Endothelial cell of umbilical vein (primary cell): ENCODE measurements at regions not wholly inside any gene's neighbourhood (a gene's known extent, or its start where the extent isn't known, plus 50 kb on each side); places are given as distances from the start of the nearest gene placed in this dataset.

Experiments used
- BruUV-seq: library from RNA; stranded (reverse); fragments of 400-500 nt; replicated peaks from 2 replicates; lab custom pipeline; 2021; lab: Mats Ljungman, UMichigan
- CTCF ChIA-PET: fragments of 300-600, 350-600 bp; sonication (Branson Sonifier 250); formaldehyde crosslinking; loops from one replicate; lab custom pipeline; 2021; ENCODE audit warnings: antibody characterized with exemption, inconsistent platforms; lab: Charles Lee
- POLR2A ChIA-PET: fragments of 300-600, 350-600 bp; sonication (Branson Sonifier 250); formaldehyde crosslinking; loops from one replicate; lab custom pipeline; 2021; ENCODE audit warnings: antibody characterized with exemption, inconsistent platforms; lab: Charles Lee
- DNase-seq: peaks from one replicate; pipeline ENCODE4 v3.0.0-alpha.2; 2011; ENCODE audit warnings: low read depth, low spot score
- FAIRE-seq: peaks from 2 replicates; lab custom pipeline; 2011; peaks lifted over from hg19 to GRCh38; lab: Jason Lieb, UNC
- H2AFZ ChIP-seq: 2 replicates; pipeline ENCODE4 v1.6.0; 2012; ENCODE audit warnings: low read depth, low read length, control low read depth, inconsistent platforms
- H3K27ac ChIP-seq: 2 replicates; pipeline ENCODE4 v1.5.1; 2011; ENCODE audit warnings: low read depth, mild to moderate bottlenecking, control low read depth, low read length, moderate library complexity; ENCODE audit not compliant: insufficient read depth
- H3K27me3 ChIP-seq, 2 experiments: 2 replicates each; pipeline versions ENCODE4 v1.6.0 to v1.6.1; 2011; ENCODE audit warnings: low read length in 2 of 2, mixed read lengths in 1 of 2; ENCODE audit not compliant: control insufficient read depth in 2 of 2, insufficient read depth in 2 of 2
- H3K36me3 ChIP-seq, 2 experiments: 2 replicates in 1 of 2; 3 replicates in 1 of 2; pipeline ENCODE4 v1.5.1; 2011; ENCODE audit warnings: low read length in 2 of 2, mild to moderate bottlenecking in 1 of 2, moderate library complexity in 1 of 2; ENCODE audit not compliant: control insufficient read depth in 2 of 2, insufficient read depth in 2 of 2; ENCODE audit errors: extremely low read depth in 1 of 2
- H3K4me1 ChIP-seq: 3 replicates; pipeline ENCODE4 v1.5.1; 2011; ENCODE audit warnings: mild to moderate bottlenecking, low read length; ENCODE audit not compliant: control insufficient read depth, insufficient read depth; ENCODE audit errors: extremely low read depth
- H3K4me2 ChIP-seq: 2 replicates; pipeline ENCODE4 v1.6.1; 2011; ENCODE audit warnings: low read length, control low read depth, mixed read lengths; ENCODE audit not compliant: insufficient read depth
- H3K4me3 ChIP-seq, 3 experiments: fragments of 200-600 bp in 1 of 3; sonication (generic), shearing (Covaris generic) in 1 of 3; replicated peaks in 1 of 3; 2 replicates each; pipeline ENCODE4 v1.5.1; 2011 to 2016; ENCODE audit warnings: control low read depth in 3 of 3, low read length in 3 of 3, mild to moderate bottlenecking in 2 of 3, inconsistent platforms in 1 of 3, low read depth in 1 of 3, moderate library complexity in 1 of 3; ENCODE audit not compliant: insufficient read depth in 1 of 3
- H3K79me2 ChIP-seq: 2 replicates; pipeline ENCODE4 v1.6.0; 2012; ENCODE audit warnings: low read length, inconsistent platforms; ENCODE audit not compliant: control insufficient read depth, insufficient read depth
- H3K9ac ChIP-seq: replicated peaks from 2 replicates; pipeline ENCODE3; 2011; ENCODE audit warnings: low read length, control low read depth; ENCODE audit not compliant: insufficient read depth; ENCODE audit errors: extremely low read depth
- H3K9me1 ChIP-seq: replicated peaks from 3 replicates; pipeline ENCODE4 v1.6.0; 2011; ENCODE audit warnings: mild to moderate bottlenecking, low read length; ENCODE audit not compliant: control insufficient read depth, insufficient read depth; ENCODE audit errors: extremely low read depth
- H3K9me3 ChIP-seq: replicated peaks from 2 replicates; pipeline ENCODE4 v1.5.1; 2012; ENCODE audit warnings: low read length, inconsistent platforms; ENCODE audit not compliant: control insufficient read depth, insufficient read depth
- H4K20me1 ChIP-seq: replicated peaks from 2 replicates; pipeline ENCODE3; 2011; ENCODE audit warnings: mild to moderate bottlenecking, low read length; ENCODE audit not compliant: control insufficient read depth, insufficient read depth; ENCODE audit errors: extremely low read depth
- EZH2 ChIP-seq: IDR thresholded peaks from 2 replicates; pipeline ENCODE4 v1.6.1; 2012; ENCODE audit warnings: borderline replicate concordance, low read depth, mild to moderate bottlenecking, moderate library complexity, low read length, inconsistent platforms; ENCODE audit not compliant: severe bottlenecking
- FOS ChIP-seq: IDR thresholded peaks from 2 replicates; pipeline ENCODE4 v1.6.1; 2011; ENCODE audit warnings: mild to moderate bottlenecking, low read length, moderate library complexity, borderline replicate concordance; ENCODE audit not compliant: insufficient read depth
- GATA2 ChIP-seq: IDR thresholded peaks from 2 replicates; pipeline ENCODE4 v1.7.0; 2011; ENCODE audit warnings: low read depth, mild to moderate bottlenecking, moderate library complexity, mixed read lengths, low read length; ENCODE audit not compliant: insufficient read length, insufficient read depth
- JUN ChIP-seq: IDR thresholded peaks from 2 replicates; pipeline ENCODE4 v1.6.1; 2011; ENCODE audit warnings: borderline replicate concordance, low read depth; ENCODE audit not compliant: insufficient read length, insufficient read depth
- MYC ChIP-seq: IDR thresholded peaks from one replicate; pipeline ENCODE4 v1.6.1; 2011; ENCODE audit warnings: mild to moderate bottlenecking, low read depth, low read length
- POLR2A ChIP-seq: IDR thresholded peaks from 2 replicates; pipeline ENCODE4 v1.6.1; 2012; ENCODE audit warnings: low read depth, mild to moderate bottlenecking, control low read depth, low read length
- POLR2AphosphoS5 ChIP-seq: IDR thresholded peaks from 2 replicates; pipeline ENCODE4 v1.6.1; 2012; ENCODE audit warnings: low read depth, mild to moderate bottlenecking, control low read depth, low read length, moderate library complexity; ENCODE audit not compliant: insufficient read depth
- dilution Hi-C: fragments of 300-500 bp; cut with MboI; formaldehyde crosslinking; loops from one replicate; pipeline ENCODE4 v1.15.0; 2019; ENCODE audit warnings: low sequenced_read_pairs; ENCODE audit not compliant: extremely low pct_ligation_motif_present
- intact Hi-C: fragments of 100-400 bp; cut with micrococcal nuclease; formaldehyde crosslinking; loops from one replicate; pipeline ENCODE4 v1.10.0; 2022
- TF ChIP-seq, protein P1 (sequence below), 2 donors: IDR thresholded peaks; 1 replicate in 1 of 2; 2 replicates in 1 of 2; pipeline ENCODE4 v1.5.1; 2011; ENCODE audit warnings: low read length in 2 of 2, mild to moderate bottlenecking in 2 of 2, moderate library complexity in 2 of 2, control low read depth in 1 of 2, inconsistent platforms in 1 of 2, low read depth in 1 of 2; ENCODE audit not compliant: insufficient read depth in 1 of 2; ENCODE audit errors: extremely low read depth in 1 of 2
- TF ChIP-seq, protein P2 (sequence below): IDR thresholded peaks from 2 replicates; pipeline ENCODE4 v1.6.1; 2011; ENCODE audit not compliant: insufficient read depth, insufficient read length

DNA sequence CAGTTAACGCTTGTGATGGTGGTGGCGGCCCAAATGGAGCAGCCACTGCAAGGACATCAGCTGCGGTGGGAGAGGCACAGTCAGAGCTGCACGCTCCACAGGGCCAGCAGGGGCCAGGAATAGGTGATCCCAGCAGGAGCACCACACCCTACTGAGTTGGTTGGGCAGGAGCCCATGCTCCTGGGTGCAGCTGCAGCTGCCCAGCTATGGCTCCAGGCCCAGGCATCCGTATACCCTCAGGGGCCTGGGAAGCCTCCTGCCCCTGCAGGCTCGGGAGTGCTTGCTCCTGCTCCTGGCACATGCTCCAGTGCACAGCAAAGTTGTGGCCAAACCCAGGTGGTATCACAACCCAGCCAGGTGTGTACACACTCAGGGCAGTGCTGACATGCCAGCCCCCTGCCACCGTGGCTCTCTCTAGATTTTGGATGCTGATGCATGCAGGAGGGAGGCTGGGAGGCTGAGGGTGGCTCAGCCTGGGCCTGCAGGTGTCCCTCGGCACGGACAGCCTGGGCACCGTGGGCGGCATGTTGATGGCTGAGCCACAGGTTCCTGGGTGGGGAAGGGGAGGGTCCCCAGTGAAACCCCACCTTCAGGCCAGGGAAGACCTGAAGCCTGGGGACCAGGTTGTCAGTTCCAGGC, 150.2 kb downstream of the CXXC4 start:
- H3K9ac ChIP-seq: no peak overlapping the region
- no TSS peak for BruUV-seq
- ChIA-PET CTCF (no interaction called here), POLR2A (no interaction called here)
- no peaks in the 10 kb centered on the region for H3K9me1 ChIP-seq
- H3K27me3 ChIP-seq: no peaks in the 10 kb centered on the region
- H3K27ac ChIP-seq: no peak overlapping the region
- no peak overlapping the region for H3K4me2 ChIP-seq
- H3K36me3 ChIP-seq: no peaks in the 10 kb centered on the region
- dilution Hi-C loops (no loop called here), intact Hi-C loops (no loop called here)
- H2AFZ ChIP-seq: no peak overlapping the region
- DNase-seq (no peak), FAIRE-seq (no peak)
- H3K4me1 ChIP-seq: no peaks in the 10 kb centered on the region
- peaks cover 1% of the 10 kb centered on the region for H3K9me3 ChIP-seq
- H3K79me2 ChIP-seq: no peaks in the 10 kb centered on the region
- no peaks in the 10 kb centered on the region for H4K20me1 ChIP-seq
- no peak overlapping the region for H3K4me3 ChIP-seq
- TF ChIP-seq GATA2: no peak
- TF ChIP-seq POLR2A: no peak
- TF ChIP-seq, protein P1, sequence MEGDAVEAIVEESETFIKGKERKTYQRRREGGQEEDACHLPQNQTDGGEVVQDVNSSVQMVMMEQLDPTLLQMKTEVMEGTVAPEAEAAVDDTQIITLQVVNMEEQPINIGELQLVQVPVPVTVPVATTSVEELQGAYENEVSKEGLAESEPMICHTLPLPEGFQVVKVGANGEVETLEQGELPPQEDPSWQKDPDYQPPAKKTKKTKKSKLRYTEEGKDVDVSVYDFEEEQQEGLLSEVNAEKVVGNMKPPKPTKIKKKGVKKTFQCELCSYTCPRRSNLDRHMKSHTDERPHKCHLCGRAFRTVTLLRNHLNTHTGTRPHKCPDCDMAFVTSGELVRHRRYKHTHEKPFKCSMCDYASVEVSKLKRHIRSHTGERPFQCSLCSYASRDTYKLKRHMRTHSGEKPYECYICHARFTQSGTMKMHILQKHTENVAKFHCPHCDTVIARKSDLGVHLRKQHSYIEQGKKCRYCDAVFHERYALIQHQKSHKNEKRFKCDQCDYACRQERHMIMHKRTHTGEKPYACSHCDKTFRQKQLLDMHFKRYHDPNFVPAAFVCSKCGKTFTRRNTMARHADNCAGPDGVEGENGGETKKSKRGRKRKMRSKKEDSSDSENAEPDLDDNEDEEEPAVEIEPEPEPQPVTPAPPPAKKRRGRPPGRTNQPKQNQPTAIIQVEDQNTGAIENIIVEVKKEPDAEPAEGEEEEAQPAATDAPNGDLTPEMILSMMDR (IDR thresholded peaks at IDR 0.05; ENCODE audit: extremely low read depth in 1 of 2, insufficient read depth in 1 of 2, low read depth in 1 of 2, low read length in 2 of 2): no peak
- no peak for TF ChIP-seq POLR2AphosphoS5
- TF ChIP-seq MYC: no peak
- TF ChIP-seq JUN: no peak
- no peak for TF ChIP-seq EZH2
- TF ChIP-seq FOS: no peak
- TF ChIP-seq, protein P2, sequence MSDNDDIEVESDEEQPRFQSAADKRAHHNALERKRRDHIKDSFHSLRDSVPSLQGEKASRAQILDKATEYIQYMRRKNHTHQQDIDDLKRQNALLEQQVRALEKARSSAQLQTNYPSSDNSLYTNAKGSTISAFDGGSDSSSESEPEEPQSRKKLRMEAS: no peak
